GM12892 (cell line): ENCODE measurements at regions not wholly inside any gene's neighbourhood (a gene's known extent, or its start where the extent isn't known, plus 50 kb on each side); places are given as distances from the start of the nearest gene placed in this dataset.
"Not testable (repeated sequence)": the region's sequence is repeated elsewhere in the genome, so short reads cannot be mapped to it uniquely, and the experiment has no call there.

Source experiments
- DNase-seq: peaks from one replicate; pipeline ENCODE4 v3.0.0; 2011; ENCODE audit not compliant: insufficient read length
- FAIRE-seq: peaks from 2 replicates; lab custom pipeline; 2011; peaks lifted over from hg19 to GRCh38; lab: Jason Lieb, UNC
- POLR2A ChIP-seq: IDR thresholded peaks from 2 replicates; pipeline ENCODE4 v1.6.1; 2011; ENCODE audit warnings: low read depth, low read length, control low read depth
- POLR2AphosphoS5 ChIP-seq: IDR thresholded peaks from 2 replicates; pipeline ENCODE4 v1.6.1; 2011; ENCODE audit warnings: low read depth, low read length, control low read depth
- TAF1 ChIP-seq: IDR thresholded peaks from 2 replicates; pipeline ENCODE4 v1.6.1; 2011; ENCODE audit warnings: low read depth, mild to moderate bottlenecking, control low read depth, low read length, borderline replicate concordance

DNA sequence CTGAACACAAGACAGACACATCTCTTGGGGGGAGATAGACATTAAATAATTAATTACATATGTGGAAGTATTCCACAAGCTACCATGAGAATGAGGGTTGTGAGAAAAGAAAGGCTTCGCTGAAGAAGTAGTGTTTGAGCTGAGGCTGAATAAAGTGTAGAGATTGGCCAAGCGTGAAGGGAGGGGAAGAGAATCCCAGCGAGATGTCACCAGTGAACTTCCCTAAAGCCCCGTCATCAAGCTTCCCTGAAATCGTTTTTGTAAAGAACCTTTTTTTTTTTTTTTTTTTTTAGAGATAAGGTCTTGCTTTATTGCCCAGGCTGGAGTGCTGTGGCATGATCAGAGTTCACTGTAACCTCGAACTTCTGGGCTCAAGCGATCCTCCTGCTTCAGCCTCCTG is 235.2 kb downstream of the KCNRG start:
- TF ChIP-seq POLR2A (no peak), POLR2AphosphoS5 (no peak), TAF1 (no peak)
- FAIRE-seq: no peak
- no peak for DNase-seq

DNA sequence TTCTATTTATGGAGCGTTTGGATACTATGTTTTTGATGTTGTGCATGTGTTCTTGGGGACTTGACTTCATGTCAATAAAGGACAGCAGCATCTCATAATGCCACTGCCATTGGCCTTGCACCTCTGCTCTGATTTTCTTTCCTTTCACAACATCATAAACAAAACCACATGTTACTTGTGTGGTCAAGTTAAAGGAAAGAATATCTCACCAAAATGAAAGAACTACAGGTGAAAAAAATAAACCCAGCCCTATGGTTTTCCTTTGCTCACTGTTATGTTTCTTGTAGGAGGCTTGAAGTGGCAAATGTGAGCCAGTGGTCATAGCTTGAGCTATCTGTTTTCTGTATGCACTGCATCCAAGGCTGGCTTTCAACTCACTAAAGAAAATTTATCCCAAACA is 240.4 kb downstream of the KCNRG start:
- DNase-seq (no peak), FAIRE-seq (no peak)
- TF ChIP-seq POLR2A: no peak
- no peak for TF ChIP-seq POLR2AphosphoS5
- no peak for TF ChIP-seq TAF1

GRCh38 chr13:50256536-50257321 is 241.5 kb downstream of the KCNRG start:
- DNase-seq, FAIRE-seq: not testable (repeated sequence)

GRCh38 chr13:50257646-50258045 is 242.4 kb downstream of the KCNRG start:
- TF ChIP-seq TAF1 (no peak), POLR2A (no peak), POLR2AphosphoS5 (no peak)
- FAIRE-seq (no peak), DNase-seq (no peak)

DNA sequence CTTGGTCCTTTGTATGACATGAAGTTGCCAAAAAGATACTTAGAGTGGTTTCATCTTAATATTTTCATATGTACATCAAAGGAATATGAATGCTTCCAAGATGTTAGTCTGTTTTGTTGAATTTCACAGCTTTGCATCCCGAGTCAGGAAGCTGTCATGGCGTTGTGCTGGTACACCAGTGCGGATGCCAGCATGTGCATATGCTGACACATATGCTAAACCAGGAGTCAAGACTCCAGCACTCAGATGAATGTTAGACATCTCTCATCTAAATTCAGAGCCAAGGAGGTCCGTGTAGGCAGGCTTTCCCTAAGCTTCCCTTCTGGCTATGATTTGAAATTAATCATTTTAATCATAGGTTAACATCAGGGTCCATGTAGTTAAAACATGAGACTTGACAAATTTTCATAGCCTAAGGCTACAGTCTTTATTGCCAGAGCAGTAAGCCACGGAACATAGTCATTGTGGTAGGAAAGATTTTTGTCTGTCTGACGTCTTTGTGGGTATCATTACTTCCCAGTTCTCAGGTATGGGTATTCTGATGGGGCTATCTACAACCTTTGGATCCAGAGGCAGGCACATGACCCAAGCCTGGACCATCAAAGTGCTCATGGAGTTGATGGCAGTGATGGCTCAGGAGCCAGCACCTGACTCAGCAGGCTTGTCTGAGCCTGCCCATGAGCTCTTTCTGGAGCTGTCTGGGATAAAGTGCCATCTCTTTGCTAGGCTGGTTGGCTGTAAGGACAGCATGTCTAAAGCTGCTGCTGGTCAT is 246.1 kb downstream of the KCNRG start:
- FAIRE-seq (no peak), DNase-seq (no peak)
- no peak for TF ChIP-seq POLR2AphosphoS5
- no peak for TF ChIP-seq POLR2A
- TF ChIP-seq TAF1: no peak

- DNase-seq (no peak), FAIRE-seq (no peak)
- TF ChIP-seq TAF1 (no peak), POLR2AphosphoS5 (no peak), POLR2A (no peak)
These were observed 251.8 kb downstream of the KCNRG start for GRCh38 chr13:50267066-50267465.

DNA sequence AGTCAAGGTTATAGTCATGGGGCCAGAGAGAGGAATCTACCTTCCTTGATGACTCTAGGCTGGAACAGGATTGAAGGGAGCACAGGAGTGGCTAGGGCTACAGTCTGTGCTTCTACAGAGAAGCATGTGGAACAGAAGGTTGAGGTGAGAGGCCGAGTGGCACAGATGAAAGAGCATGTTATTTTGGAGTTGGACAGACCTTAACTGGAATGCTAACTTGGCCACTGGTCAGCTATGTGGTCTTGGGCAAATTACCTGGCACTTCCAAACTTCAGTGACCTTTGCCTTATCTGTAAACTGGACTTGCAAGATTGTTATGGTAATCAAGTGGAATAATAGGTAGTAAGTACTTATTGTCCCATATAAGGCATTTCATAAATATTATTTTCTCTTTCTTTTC is 252.7 kb downstream of the KCNRG start:
- DNase-seq (no peak), FAIRE-seq (peak; percentile 27)
- no peak for TF ChIP-seq POLR2A

GRCh38 chr13:50268500-50268899 is 253.3 kb downstream of the KCNRG start:
- no peak for FAIRE-seq
- TF ChIP-seq POLR2A (no peak), POLR2AphosphoS5 (no peak), TAF1 (no peak)
- no peak for DNase-seq

- FAIRE-seq (no peak), DNase-seq (no peak)
- no peak for TF ChIP-seq TAF1
These were observed 258.9 kb downstream of the KCNRG start for GRCh38 chr13:50274181-50274580.

DNA sequence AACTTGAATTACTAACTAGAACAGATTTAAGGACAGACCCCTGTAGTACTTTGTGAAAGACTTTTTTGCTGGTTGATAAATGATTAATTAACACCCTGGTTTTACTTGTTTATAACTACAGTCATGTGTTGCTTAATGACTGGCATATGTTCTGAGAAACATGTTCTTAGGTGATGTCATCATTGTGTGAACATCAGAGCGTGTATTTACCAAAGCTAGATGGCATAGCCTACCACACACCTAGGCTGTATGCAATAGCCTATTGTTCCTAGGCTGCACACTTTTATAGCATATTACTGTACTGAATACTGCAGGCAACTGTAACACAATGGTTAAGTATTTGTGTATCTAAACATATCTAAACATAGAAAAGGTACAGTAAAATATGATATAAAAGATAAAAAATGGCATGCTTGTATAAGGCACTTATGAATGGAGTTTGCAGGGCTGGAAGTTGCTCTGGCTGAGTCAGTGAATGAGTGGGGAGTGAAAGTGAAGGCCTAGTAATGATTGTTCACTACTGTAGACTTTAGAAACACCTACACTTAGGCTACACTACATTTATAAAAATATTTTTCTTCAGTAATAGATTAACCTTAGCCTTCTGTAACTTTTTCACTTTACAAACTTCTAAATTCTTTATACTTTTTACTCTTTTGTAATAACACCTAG is 260.3 kb downstream of the KCNRG start:
- TF ChIP-seq POLR2AphosphoS5: no peak
- no peak for TF ChIP-seq TAF1
- TF ChIP-seq POLR2A: no peak
- DNase-seq (no peak), FAIRE-seq (no peak)

- DNase-seq (no peak), FAIRE-seq (no peak)
- TF ChIP-seq POLR2AphosphoS5: no peak
These were observed 261.3 kb downstream of the KCNRG start for GRCh38 chr13:50276550-50276949.

DNA sequence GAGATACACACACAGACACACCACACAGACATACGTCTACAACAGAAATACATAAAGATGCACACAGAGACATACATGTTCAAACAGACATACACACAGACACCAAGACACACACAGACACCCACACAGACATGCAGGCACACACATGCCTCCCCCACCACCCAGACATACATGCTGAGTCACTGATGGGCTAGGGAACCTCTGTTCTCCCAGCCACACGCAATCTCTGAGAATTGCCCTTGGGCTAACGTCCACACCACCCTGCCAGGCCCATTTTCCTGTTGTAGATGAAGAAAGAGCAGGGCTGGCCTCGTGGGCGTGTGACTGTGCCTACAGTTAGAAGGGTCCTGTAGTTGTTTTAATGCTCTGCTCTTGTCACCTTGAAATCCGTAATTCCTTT is 261.9 kb downstream of the KCNRG start:
- TF ChIP-seq POLR2AphosphoS5 (no peak), TAF1 (no peak), POLR2A (no peak)
- FAIRE-seq (no peak), DNase-seq (no peak)

- FAIRE-seq (no peak), DNase-seq (no peak)
- no peak for TF ChIP-seq POLR2AphosphoS5
- TF ChIP-seq POLR2A: no peak
These were observed 262.7 kb downstream of the KCNRG start for GRCh38 chr13:50277906-50278305.
